ENCODE measurements at regions not wholly inside any gene's neighbourhood (a gene's known extent, or its start where the extent isn't known, plus 50 kb on each side); places are given as distances from the start of the nearest gene placed in this dataset.

DNA sequence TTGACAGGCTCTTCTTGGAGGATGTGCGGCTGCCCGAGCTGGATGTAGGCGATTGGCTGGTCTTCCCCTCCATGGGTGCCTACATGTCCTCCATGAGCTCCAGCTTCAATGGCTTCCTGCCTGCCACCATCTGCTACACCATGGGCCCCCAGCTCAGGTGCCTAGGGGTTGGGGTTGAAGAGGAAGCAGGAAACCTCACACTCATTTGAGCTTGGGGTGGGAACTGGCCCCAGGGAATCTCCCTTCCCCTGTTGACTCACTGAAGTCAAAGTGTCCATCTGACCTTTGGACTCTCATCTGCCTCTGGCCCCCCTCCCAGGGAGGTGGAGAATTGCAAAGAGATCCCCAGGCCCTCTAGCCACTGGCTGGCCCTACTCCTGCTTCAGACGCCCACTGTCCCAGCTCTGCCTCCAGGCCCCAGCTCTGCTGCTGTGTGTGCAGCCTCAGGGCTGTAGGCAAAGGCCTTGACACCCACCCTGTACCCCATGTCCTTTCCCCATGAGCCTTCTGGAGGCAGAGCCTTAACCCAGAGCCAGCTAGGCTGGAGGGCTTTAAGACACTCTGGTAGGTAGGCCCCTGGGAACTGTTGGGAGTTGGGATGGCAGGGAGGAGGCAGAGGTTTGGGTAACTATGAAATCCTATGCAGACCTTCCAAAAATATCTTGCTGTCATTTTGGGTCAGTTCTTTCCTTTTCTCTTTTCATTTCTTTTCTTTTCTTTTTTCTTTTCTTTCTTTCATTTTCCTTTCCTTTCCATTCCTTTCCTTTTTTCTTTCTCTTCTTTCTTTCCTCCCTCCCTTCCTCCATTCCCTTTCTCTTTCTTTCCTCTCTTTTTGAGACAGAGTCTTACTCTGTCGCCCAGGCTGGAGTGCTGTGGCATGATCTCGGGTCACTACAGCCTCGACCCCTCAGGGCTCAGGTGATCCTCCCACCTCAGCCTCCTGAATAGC is 66.9 kb upstream of the TINAGL1 start (continued):
- TF ChIP-seq ZNF263 (CRISPR knock-in tag; IDR thresholded peaks at IDR 0.05) (no peak; the same call in 1 of the 2 replicates), ZNF790 (CRISPR knock-in tag; IDR thresholded peaks at IDR 0.05; ENCODE audit: borderline replicate concordance) (no peak), NFYB (CRISPR knock-in tag; IDR thresholded peaks at IDR 0.05) (no peak), KLF16 (CRISPR knock-in tag; IDR thresholded peaks at IDR 0.05) (peak in 1 of 2 experiments; percentile 51; a peak in 1 of 4 replicates), ZNF605 (CRISPR knock-in tag; IDR thresholded peaks at IDR 0.05) (peak; percentile 95), ZNF598 (CRISPR knock-in tag; IDR thresholded peaks at IDR 0.05; ENCODE audit: borderline replicate concordance) (peak; percentile 80; the same call in 1 of the 2 replicates), ZNF816 (CRISPR knock-in tag; IDR thresholded peaks at IDR 0.05; ENCODE audit: borderline replicate concordance) (peak; percentile 58; the same call in 1 of the 2 replicates), CAMTA2 (CRISPR knock-in tag; IDR thresholded peaks at IDR 0.05; ENCODE audit: borderline replicate concordance) (no peak), ZNF20 (CRISPR knock-in tag; IDR thresholded peaks at IDR 0.05) (no peak), YEATS4 (CRISPR knock-in tag; IDR thresholded peaks at IDR 0.05; ENCODE audit: borderline replicate concordance) (peak; percentile 62; the same call in 1 of the 2 replicates), PAX8 (CRISPR knock-in tag; IDR thresholded peaks at IDR 0.05; ENCODE audit: borderline replicate concordance) (no peak), ZNF12 (CRISPR knock-in tag; IDR thresholded peaks at IDR 0.05) (no peak), KDM6A (CRISPR knock-in tag; IDR thresholded peaks at IDR 0.05; ENCODE audit: low read depth) (peak; percentile 94)
- TF ChIP-seq, protein P1, sequence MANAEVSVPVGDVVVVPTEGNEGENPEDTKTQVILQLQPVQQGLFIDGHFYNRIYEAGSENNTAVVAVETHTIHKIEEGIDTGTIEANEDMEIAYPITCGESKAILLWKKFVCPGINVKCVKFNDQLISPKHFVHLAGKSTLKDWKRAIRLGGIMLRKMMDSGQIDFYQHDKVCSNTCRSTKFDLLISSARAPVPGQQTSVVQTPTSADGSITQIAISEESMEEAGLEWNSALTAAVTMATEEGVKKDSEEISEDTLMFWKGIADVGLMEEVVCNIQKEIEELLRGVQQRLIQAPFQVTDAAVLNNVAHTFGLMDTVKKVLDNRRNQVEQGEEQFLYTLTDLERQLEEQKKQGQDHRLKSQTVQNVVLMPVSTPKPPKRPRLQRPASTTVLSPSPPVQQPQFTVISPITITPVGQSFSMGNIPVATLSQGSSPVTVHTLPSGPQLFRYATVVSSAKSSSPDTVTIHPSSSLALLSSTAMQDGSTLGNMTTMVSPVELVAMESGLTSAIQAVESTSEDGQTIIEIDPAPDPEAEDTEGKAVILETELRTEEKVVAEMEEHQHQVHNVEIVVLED (CRISPR knock-in tag; IDR thresholded peaks at IDR 0.05; ENCODE audit: borderline replicate concordance), result peak; percentile 42; the same call in 1 of the 2 replicates
- TF ChIP-seq, protein P2, sequence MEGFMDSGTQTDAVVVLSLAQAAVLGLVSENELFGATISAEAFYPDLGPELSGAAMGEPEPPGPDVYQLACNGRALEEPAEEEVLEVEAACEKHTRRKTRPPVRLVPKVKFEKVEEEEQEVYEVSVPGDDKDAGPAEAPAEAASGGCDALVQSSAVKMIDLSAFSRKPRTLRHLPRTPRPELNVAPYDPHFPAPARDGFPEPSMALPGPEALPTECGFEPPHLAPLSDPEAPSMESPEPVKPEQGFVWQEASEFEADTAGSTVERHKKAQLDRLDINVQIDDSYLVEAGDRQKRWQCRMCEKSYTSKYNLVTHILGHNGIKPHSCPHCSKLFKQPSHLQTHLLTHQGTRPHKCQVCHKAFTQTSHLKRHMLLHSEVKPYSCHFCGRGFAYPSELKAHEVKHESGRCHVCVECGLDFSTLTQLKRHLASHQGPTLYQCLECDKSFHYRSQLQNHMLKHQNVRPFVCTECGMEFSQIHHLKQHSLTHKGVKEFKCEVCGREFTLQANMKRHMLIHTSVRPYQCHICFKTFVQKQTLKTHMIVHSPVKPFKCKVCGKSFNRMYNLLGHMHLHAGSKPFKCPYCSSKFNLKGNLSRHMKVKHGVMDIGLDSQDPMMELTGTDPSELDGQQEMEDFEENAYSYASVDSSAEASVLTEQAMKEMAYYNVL (CRISPR knock-in tag; IDR thresholded peaks at IDR 0.05; ENCODE audit: borderline replicate concordance), result no peak
- TF ChIP-seq, protein P3, sequence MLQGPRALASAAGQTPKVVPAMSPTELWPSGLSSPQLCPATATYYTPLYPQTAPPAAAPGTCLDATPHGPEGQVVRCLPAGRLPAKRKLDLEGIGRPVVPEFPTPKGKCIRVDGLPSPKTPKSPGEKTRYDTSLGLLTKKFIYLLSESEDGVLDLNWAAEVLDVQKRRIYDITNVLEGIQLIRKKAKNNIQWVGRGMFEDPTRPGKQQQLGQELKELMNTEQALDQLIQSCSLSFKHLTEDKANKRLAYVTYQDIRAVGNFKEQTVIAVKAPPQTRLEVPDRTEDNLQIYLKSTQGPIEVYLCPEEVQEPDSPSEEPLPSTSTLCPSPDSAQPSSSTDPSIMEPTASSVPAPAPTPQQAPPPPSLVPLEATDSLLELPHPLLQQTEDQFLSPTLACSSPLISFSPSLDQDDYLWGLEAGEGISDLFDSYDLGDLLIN (CRISPR knock-in tag; IDR thresholded peaks at IDR 0.05; ENCODE audit: borderline replicate concordance), result no peak
- TF ChIP-seq, protein P4, sequence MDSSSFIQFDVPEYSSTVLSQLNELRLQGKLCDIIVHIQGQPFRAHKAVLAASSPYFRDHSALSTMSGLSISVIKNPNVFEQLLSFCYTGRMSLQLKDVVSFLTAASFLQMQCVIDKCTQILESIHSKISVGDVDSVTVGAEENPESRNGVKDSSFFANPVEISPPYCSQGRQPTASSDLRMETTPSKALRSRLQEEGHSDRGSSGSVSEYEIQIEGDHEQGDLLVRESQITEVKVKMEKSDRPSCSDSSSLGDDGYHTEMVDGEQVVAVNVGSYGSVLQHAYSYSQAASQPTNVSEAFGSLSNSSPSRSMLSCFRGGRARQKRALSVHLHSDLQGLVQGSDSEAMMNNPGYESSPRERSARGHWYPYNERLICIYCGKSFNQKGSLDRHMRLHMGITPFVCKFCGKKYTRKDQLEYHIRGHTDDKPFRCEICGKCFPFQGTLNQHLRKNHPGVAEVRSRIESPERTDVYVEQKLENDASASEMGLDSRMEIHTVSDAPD (CRISPR knock-in tag; IDR thresholded peaks at IDR 0.05), result 0 out of 2 replicates have a peak, but pooled peaks have one; percentile 52
- TF ChIP-seq, protein P5, sequence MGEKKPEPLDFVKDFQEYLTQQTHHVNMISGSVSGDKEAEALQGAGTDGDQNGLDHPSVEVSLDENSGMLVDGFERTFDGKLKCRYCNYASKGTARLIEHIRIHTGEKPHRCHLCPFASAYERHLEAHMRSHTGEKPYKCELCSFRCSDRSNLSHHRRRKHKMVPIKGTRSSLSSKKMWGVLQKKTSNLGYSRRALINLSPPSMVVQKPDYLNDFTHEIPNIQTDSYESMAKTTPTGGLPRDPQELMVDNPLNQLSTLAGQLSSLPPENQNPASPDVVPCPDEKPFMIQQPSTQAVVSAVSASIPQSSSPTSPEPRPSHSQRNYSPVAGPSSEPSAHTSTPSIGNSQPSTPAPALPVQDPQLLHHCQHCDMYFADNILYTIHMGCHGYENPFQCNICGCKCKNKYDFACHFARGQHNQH (CRISPR knock-in tag; IDR thresholded peaks at IDR 0.05), result peak; percentile 89
- TF ChIP-seq, protein P6, sequence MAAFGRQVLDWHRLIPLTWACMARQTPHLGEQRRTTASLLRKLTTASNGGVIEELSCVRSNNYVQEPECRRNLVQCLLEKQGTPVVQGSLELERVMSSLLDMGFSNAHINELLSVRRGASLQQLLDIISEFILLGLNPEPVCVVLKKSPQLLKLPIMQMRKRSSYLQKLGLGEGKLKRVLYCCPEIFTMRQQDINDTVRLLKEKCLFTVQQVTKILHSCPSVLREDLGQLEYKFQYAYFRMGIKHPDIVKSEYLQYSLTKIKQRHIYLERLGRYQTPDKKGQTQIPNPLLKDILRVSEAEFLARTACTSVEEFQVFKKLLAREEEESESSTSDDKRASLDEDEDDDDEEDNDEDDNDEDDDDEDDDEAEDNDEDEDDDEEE (CRISPR knock-in tag; IDR thresholded peaks at IDR 0.05), result peak; percentile 62; the same call in 1 of the 2 replicates

Data from HepG2 (cell line).